GM12891 (cell line): ENCODE measurements at regions not wholly inside any gene's neighbourhood (a gene's known extent, or its start where the extent isn't known, plus 50 kb on each side); places are given as distances from the start of the nearest gene placed in this dataset.

ENCODE experiments used
- PAX5 ChIP-seq: IDR thresholded peaks from 2 replicates; pipeline ENCODE4 v1.6.1; 2011; ENCODE audit warnings: low read length, moderate library complexity, mild to moderate bottlenecking; ENCODE audit not compliant: insufficient read depth, severe bottlenecking
- POLR2A ChIP-seq: IDR thresholded peaks from 2 replicates; pipeline ENCODE4 v1.6.1; 2011; ENCODE audit warnings: low read depth, low read length, control low read depth
- POLR2AphosphoS5 ChIP-seq: IDR thresholded peaks from 2 replicates; pipeline ENCODE4 v1.6.1; 2011; ENCODE audit warnings: low read depth, low read length, control low read depth
- POU2F2 ChIP-seq: IDR thresholded peaks from 2 replicates; pipeline ENCODE4 v1.6.1; 2011; ENCODE audit warnings: low read depth, mild to moderate bottlenecking, control low read depth, low read length, moderate library complexity
- SPI1 ChIP-seq: IDR thresholded peaks from 2 replicates; pipeline ENCODE4 v1.6.1; 2011; ENCODE audit warnings: low read depth, low read length, control low read depth
- TAF1 ChIP-seq: IDR thresholded peaks from 2 replicates; pipeline ENCODE4 v1.6.1; 2011; ENCODE audit warnings: low read depth, low read length, control low read depth

GRCh38 chr7:148521271-148521670, 69.3 kb upstream of the C7orf33 start:
- TF ChIP-seq POLR2A = no peak
- no peak for TF ChIP-seq POLR2AphosphoS5
- TF ChIP-seq SPI1 = no peak
- no peak for TF ChIP-seq TAF1
- no peak for TF ChIP-seq POU2F2
- no peak for TF ChIP-seq PAX5
